Testis (tissue), 2 donors: ENCODE measurements at regions not wholly inside any gene's neighbourhood (a gene's known extent, or its start where the extent isn't known, plus 50 kb on each side); places are given as distances from the start of the nearest gene placed in this dataset.

Experiments used
- DNase-seq: peaks from one replicate; pipeline ENCODE4 v3.0.0-alpha.2; 2019
- H3K27ac ChIP-seq, 2 donors: fragments of 200-600 bp; sonication (generic); one replicate each; pipeline ENCODE4 v1.5.1; 2019
- H3K27me3 ChIP-seq: fragments of 200-600 bp; sonication (generic); one replicate; pipeline ENCODE4 v1.5.1; 2019
- H3K36me3 ChIP-seq: fragments of 200-600 bp; sonication (generic); one replicate; pipeline ENCODE4 v1.5.1; 2017; ENCODE audit warnings: low read depth; ENCODE audit errors: missing control alignments
- H3K4me1 ChIP-seq: fragments of 200-600 bp; sonication (generic); one replicate; pipeline ENCODE4 v1.5.1; 2019
- H3K4me3 ChIP-seq, 2 donors: fragments of 200-600 bp; sonication (generic); one replicate each; pipeline ENCODE4 v1.5.1; 2017 to 2019
- H3K9me3 ChIP-seq: fragments of 200-600 bp; sonication (generic); one replicate; pipeline ENCODE4 v1.5.1; 2017
- CTCF ChIP-seq, 3 experiments: fragments of 450-650 bp in 2 of 3; fragments of 200-600 bp in 1 of 3; sonication (generic) in 1 of 3; IDR thresholded peaks; one replicate each; pipeline ENCODE4 v1.5.1; 2016 to 2019; ENCODE audit warnings: antibody characterized with exemption in 3 of 3, mild to moderate bottlenecking in 2 of 3, moderate library complexity in 1 of 3
- POLR2A ChIP-seq: fragments of 450-650 bp; IDR thresholded peaks from one replicate; pipeline ENCODE4 v1.6.1; 2017; ENCODE audit warnings: antibody characterized with exemption, mild to moderate bottlenecking, moderate library complexity
- WGBS, 2 donors: methylation state at CpG; one replicate each; pipeline ENCODE4 v1.1.5; 2018; 5-methylcytosine and 5-hydroxymethylcytosine counted together
- intact Hi-C: fragments of 100-400 bp; cut with DNase I; formaldehyde crosslinking; loops from one replicate; pipeline ENCODE4 v1.15.1; 2023; ENCODE audit warnings: low total_unique reads

GRCh38 chr4:24719615-24720014, 75.8 kb upstream of the SOD3 start:
- intact Hi-C loops = no loop called here
- H3K4me3 ChIP-seq = no peak overlapping the region
- TF ChIP-seq CTCF (IDR thresholded peaks at IDR 0.05) = no peak
- no peak for TF ChIP-seq POLR2A

GRCh38 chr4:24720436-24720835, 74.9 kb upstream of the SOD3 start:
- Histone ChIP-seq H3K36me3 (no peaks in the 10 kb centered on the region), H3K4me1 (no peaks in the 10 kb centered on the region), H3K9me3 (no peaks in the 10 kb centered on the region), H3K27me3 (no peaks in the 10 kb centered on the region), H3K27ac (no peak overlapping the region), H3K4me3 (no peak overlapping the region)
- DNase-seq = no peak
- no peak for TF ChIP-seq CTCF (IDR thresholded peaks at IDR 0.05)
- no peak for TF ChIP-seq POLR2A
- 75 to 90% methylated on average over 1 of the region's 1 CpG for WGBS, 2 donors
- intact Hi-C loops = no loop called here

More at GRCh38 chr4:24719615-24720014, 75.8 kb upstream of the SOD3 start:
- DNase-seq = no peak
- H3K4me1 ChIP-seq = no peaks in the 10 kb centered on the region
- no peaks in the 10 kb centered on the region for H3K27me3 ChIP-seq
- no peaks in the 10 kb centered on the region for H3K36me3 ChIP-seq
- no peak overlapping the region for H3K27ac ChIP-seq
- H3K9me3 ChIP-seq = no peaks in the 10 kb centered on the region
- 34 to 41% methylated on average over 5 of the region's 5 CpGs for WGBS, 2 donors

- Histone ChIP-seq H3K36me3 (no peaks in the 10 kb centered on the region), H3K27ac (no peak overlapping the region), H3K4me1 (no peaks in the 10 kb centered on the region), H3K4me3 (no peak overlapping the region), H3K27me3 (no peaks in the 10 kb centered on the region), H3K9me3 (no peaks in the 10 kb centered on the region)
- TF ChIP-seq CTCF (IDR thresholded peaks at IDR 0.05) (no peak), POLR2A (no peak)
- no peak for DNase-seq
- 90 to 92% methylated on average over 2 of the region's 2 CpGs for WGBS, 2 donors
- intact Hi-C loops = no loop called here
These were observed 74.4 kb upstream of the SOD3 start for GRCh38 chr4:24720979-24721378.

GRCh38 chr4:24722026-24722568, 73.3 kb upstream of the SOD3 start:
- Histone ChIP-seq H3K36me3 (no peaks in the 10 kb centered on the region), H3K4me1 (no peaks in the 10 kb centered on the region), H3K9me3 (no peaks in the 10 kb centered on the region), H3K27me3 (no peaks in the 10 kb centered on the region), H3K4me3 (no peak overlapping the region), H3K27ac (no peak overlapping the region)
- 95 to 100% methylated on average over 4 of the region's 4 CpGs for WGBS, 2 donors
- DNase-seq = no peak
- TF ChIP-seq CTCF (IDR thresholded peaks at IDR 0.05) (no peak), POLR2A (no peak)
- intact Hi-C loops = no loop called here
